PC-9 (cell line): ENCODE measurements at regions not wholly inside any gene's neighbourhood (a gene's known extent, or its start where the extent isn't known, plus 50 kb on each side); places are given as distances from the start of the nearest gene placed in this dataset.

Source experiments
- BruUV-seq: library from RNA; stranded (reverse); fragments of 400-500 nt; replicated peaks from 2 replicates; lab custom pipeline; 2021; lab: Mats Ljungman, UMichigan
- CTCF ChIA-PET: fragments of 300-600 bp; sonication (Branson Sonifier 250); formaldehyde crosslinking; loops from one replicate; lab custom pipeline; 2022; ENCODE audit warnings: antibody characterized with exemption; lab: Charles Lee
- POLR2A ChIA-PET: fragments of 300-600 bp; sonication (Branson Sonifier 250); formaldehyde crosslinking; loops from one replicate; lab custom pipeline; 2022; ENCODE audit warnings: antibody characterized with exemption; ENCODE audit not compliant: unreplicated experiment; lab: Charles Lee
- DNase-seq, 2 experiments: peaks; one replicate each; pipeline versions ENCODE4 v3.0.0 to v3.0.0-alpha.2; 2015 to 2022; ENCODE audit warnings: mixed read lengths in 1 of 2
- H2AFZ ChIP-seq: fragments of 200-600 bp; sonication (generic); 2 replicates; pipeline ENCODE4 v1.8.1; 2017; ENCODE audit warnings: antibody characterized with exemption
- H3F3A ChIP-seq: fragments of 200-600 bp; sonication (generic); 2 replicates; pipeline ENCODE4 v1.8.1; 2017; ENCODE audit warnings: antibody characterized with exemption, mild to moderate bottlenecking, low read depth; ENCODE audit not compliant: insufficient read depth
- H3K27ac ChIP-seq: fragments of 200-600 bp; sonication (generic); 2 replicates; pipeline ENCODE4 v1.6.1; 2016; ENCODE audit warnings: mixed run types
- H3K27me3 ChIP-seq: fragments of 200-600 bp; sonication (generic); 2 replicates; pipeline ENCODE4 v1.6.1; 2016; ENCODE audit warnings: low read depth, mixed run types; ENCODE audit not compliant: insufficient read depth
- H3K36me3 ChIP-seq: fragments of 200-600 bp; sonication (generic); 2 replicates; pipeline ENCODE4 v1.6.1; 2016; ENCODE audit warnings: low read depth, mixed run types
- H3K4me1 ChIP-seq: fragments of 200-600 bp; sonication (generic); replicated peaks from 2 replicates; pipeline ENCODE4 v1.6.1; 2016; ENCODE audit warnings: mixed run types; ENCODE audit not compliant: insufficient read depth
- H3K4me2 ChIP-seq: fragments of 200-600 bp; sonication (generic); 2 replicates; pipeline ENCODE4 v1.6.1; 2017; ENCODE audit warnings: mixed run types
- H3K4me3 ChIP-seq: fragments of 200-600 bp; sonication (generic); 2 replicates; pipeline ENCODE4 v1.6.1; 2016; ENCODE audit warnings: mixed run types
- H3K79me2 ChIP-seq: fragments of 200-600 bp; sonication (generic); 2 replicates; pipeline ENCODE4 v1.6.1; 2017; ENCODE audit warnings: low read depth, mixed run types
- H3K9me2 ChIP-seq: fragments of 200-600 bp; sonication (generic); 2 replicates; pipeline ENCODE4 v1.8.1; 2017; ENCODE audit warnings: mild to moderate bottlenecking; ENCODE audit not compliant: insufficient read depth
- H3K9me3 ChIP-seq: fragments of 200-600 bp; sonication (generic); 2 replicates; pipeline ENCODE4 v1.8.1; 2016; ENCODE audit warnings: low read depth; ENCODE audit not compliant: insufficient read depth
- H4K20me1 ChIP-seq: fragments of 200-600 bp; sonication (generic); 2 replicates; pipeline ENCODE4 v1.8.1; 2017; ENCODE audit not compliant: insufficient read depth
- EZH2 ChIP-seq: fragments of 200-600 bp; sonication (generic); IDR thresholded peaks from 2 replicates; pipeline ENCODE4 v1.8.0; 2017; ENCODE audit warnings: antibody characterized with exemption, low read depth
- intact Hi-C: fragments of 100-400 bp; cut with micrococcal nuclease; formaldehyde crosslinking; loops from one replicate; pipeline ENCODE4 v1.10.0; 2022; ENCODE audit not compliant: unreplicated experiment
- TF ChIP-seq, protein P1 (sequence below): fragments of 200-600 bp; sonication (generic); conservative IDR thresholded peaks from 2 replicates; pipeline ENCODE4 v1.6.1; 2017; ENCODE audit warnings: mixed run types, antibody characterized with exemption, mild to moderate bottlenecking, moderate library complexity

- H3K27ac ChIP-seq: no peak overlapping the region
- no peaks in the 10 kb centered on the region for H3K36me3 ChIP-seq
- intact Hi-C loops: loop anchor here (2.0 kb wide), 1 partner anchor 19 kb away; no protein-coding TSS in a partner anchor
- no peaks in the 10 kb centered on the region for H3K4me1 ChIP-seq
- CTCF ChIA-PET: no interaction called here
- no peaks in the 10 kb centered on the region for H4K20me1 ChIP-seq
- no peak overlapping the region for H3K4me2 ChIP-seq
- BruUV-seq: no TSS peak
- no peaks in the 10 kb centered on the region for H3K79me2 ChIP-seq
- H2AFZ ChIP-seq: no peak overlapping the region
- H3K27me3 ChIP-seq: no peaks in the 10 kb centered on the region
- no peaks in the 10 kb centered on the region for H3F3A ChIP-seq
- H3K4me3 ChIP-seq: no peak overlapping the region
- H3K9me2 ChIP-seq: no peaks in the 10 kb centered on the region
- POLR2A ChIA-PET: no interaction called here
- TF ChIP-seq, protein P1, sequence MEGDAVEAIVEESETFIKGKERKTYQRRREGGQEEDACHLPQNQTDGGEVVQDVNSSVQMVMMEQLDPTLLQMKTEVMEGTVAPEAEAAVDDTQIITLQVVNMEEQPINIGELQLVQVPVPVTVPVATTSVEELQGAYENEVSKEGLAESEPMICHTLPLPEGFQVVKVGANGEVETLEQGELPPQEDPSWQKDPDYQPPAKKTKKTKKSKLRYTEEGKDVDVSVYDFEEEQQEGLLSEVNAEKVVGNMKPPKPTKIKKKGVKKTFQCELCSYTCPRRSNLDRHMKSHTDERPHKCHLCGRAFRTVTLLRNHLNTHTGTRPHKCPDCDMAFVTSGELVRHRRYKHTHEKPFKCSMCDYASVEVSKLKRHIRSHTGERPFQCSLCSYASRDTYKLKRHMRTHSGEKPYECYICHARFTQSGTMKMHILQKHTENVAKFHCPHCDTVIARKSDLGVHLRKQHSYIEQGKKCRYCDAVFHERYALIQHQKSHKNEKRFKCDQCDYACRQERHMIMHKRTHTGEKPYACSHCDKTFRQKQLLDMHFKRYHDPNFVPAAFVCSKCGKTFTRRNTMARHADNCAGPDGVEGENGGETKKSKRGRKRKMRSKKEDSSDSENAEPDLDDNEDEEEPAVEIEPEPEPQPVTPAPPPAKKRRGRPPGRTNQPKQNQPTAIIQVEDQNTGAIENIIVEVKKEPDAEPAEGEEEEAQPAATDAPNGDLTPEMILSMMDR: no peak
- TF ChIP-seq EZH2: no peak
- H3K9me3 ChIP-seq: no peaks in the 10 kb centered on the region
- no peak for DNase-seq
These were observed 369.4 kb downstream of the INHBA start for GRCh38 chr7:41333511-41333910.

- H3K79me2 ChIP-seq: no peaks in the 10 kb centered on the region
- no peaks in the 10 kb centered on the region for H4K20me1 ChIP-seq
- TF ChIP-seq, protein P1: no peak
- no peak for TF ChIP-seq EZH2
- no peak overlapping the region for H3K27ac ChIP-seq
- H3K4me2 ChIP-seq: no peak overlapping the region
- no TSS peak for BruUV-seq
- DNase-seq: no peak
- H3K9me3 ChIP-seq: no peaks in the 10 kb centered on the region
- intact Hi-C loops: no loop called here
- H3K36me3 ChIP-seq: no peaks in the 10 kb centered on the region
- ChIA-PET POLR2A (no interaction called here), CTCF (no interaction called here)
- no peak overlapping the region for H3K4me3 ChIP-seq
- H2AFZ ChIP-seq: no peak overlapping the region
- no peaks in the 10 kb centered on the region for H3K9me2 ChIP-seq
- H3F3A ChIP-seq: no peaks in the 10 kb centered on the region
- H3K27me3 ChIP-seq: no peaks in the 10 kb centered on the region
- H3K4me1 ChIP-seq: no peaks in the 10 kb centered on the region
These were observed 371.7 kb downstream of the INHBA start for GRCh38 chr7:41331194-41331593.

DNA sequence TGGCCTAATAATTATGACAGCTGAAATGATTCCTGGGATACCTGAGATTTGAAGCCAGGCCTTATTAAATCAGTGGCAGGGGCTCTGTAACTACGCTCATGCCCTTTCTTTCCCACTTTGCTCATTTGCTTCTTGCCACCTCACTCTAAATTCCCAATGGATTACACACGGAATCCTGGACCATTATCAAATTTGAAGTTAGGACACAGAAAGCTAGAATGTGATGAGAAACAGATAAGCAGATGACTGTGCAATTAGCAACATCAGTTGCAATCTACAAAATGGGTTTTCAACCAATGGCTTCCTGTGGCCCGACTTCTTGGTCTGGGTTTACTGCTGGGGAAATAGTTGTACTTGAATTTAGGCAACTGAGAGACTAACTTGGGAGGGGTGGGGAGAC is 374.3 kb downstream of the INHBA start:
- CTCF ChIA-PET: interaction anchor here (0.6 kb wide), 1 partner anchor 117 kb away, joined by 3 read pairs; no protein-coding TSS in a partner anchor
- POLR2A ChIA-PET: interaction anchor here (0.7 kb wide), 1 partner anchor 251 kb away, joined by 4 read pairs; no protein-coding TSS in a partner anchor
- no TSS peak for BruUV-seq

More for the DNA sequence above, 374.3 kb downstream of the INHBA start:
- intact Hi-C loops: no loop called here
- Histone ChIP-seq H3K9me2 (no peaks in the 10 kb centered on the region), H3K4me2 (no peak overlapping the region), H3K27me3 (no peaks in the 10 kb centered on the region), H3K36me3 (no peaks in the 10 kb centered on the region), H3K4me3 (no peak overlapping the region), H3K79me2 (no peaks in the 10 kb centered on the region), H3K4me1 (no peaks in the 10 kb centered on the region), H3K27ac (no peak overlapping the region), H3F3A (no peaks in the 10 kb centered on the region), H2AFZ (no peak overlapping the region), H4K20me1 (no peaks in the 10 kb centered on the region), H3K9me3 (no peaks in the 10 kb centered on the region)
- TF ChIP-seq, protein P1: no peak
- TF ChIP-seq EZH2: no peak
- DNase-seq: no peak
